ENCODE measurements at regions not wholly inside any gene's neighbourhood (a gene's known extent, or its start where the extent isn't known, plus 50 kb on each side); places are given as distances from the start of the nearest gene placed in this dataset.

GRCh38 chr11:112911124-112911523, 50.1 kb upstream of the NCAM1 start:
- DNase-seq (ENCODE audit: low read depth) (no peak), FAIRE-seq (no peak)
- Histone ChIP-seq H3K27me3 (ENCODE audit: control insufficient read depth, insufficient read depth, low read length) (no peaks in the 10 kb centered on the region), H3K4me3 (ENCODE audit: low read depth, low read length) (no peak overlapping the region), H3K36me3 (ENCODE audit: control insufficient read depth, insufficient read depth, low read length) (no peaks in the 10 kb centered on the region)
- no peak for TF ChIP-seq CTCF (IDR thresholded peaks at IDR 0.05; ENCODE audit: insufficient read depth, low read length, severe bottlenecking)

Data from bronchial epithelial cell (primary cell).